Stimulated activated CD4-positive, alpha-beta T cell treated with anti-CD3 and anti-CD28 coated beads, Interleukin-1b, Interleukin-23, amount 100 ng/mL, for 1 hour (primary cell): ENCODE measurements at regions not wholly inside any gene's neighbourhood (a gene's known extent, or its start where the extent isn't known, plus 50 kb on each side); places are given as distances from the start of the nearest gene placed in this dataset.

Experiments
- DNase-seq, 2 donors: peaks; one replicate each; pipeline ENCODE4 v3.0.0-alpha.2; 2020; ENCODE audit warnings: low read depth in 2 of 2

GRCh38 chr10:21021843-21022594 lies 124.9 kb upstream of the NEBL start:
- no peak for DNase-seq

GRCh38 chr10:21021231-21021630 lies 124.1 kb upstream of the NEBL start:
- no peak for DNase-seq

- no peak for DNase-seq
Observed at GRCh38 chr10:21020545-21020944, 123.4 kb upstream of the NEBL start.

GRCh38 chr10:21019436-21019835 lies 122.3 kb upstream of the NEBL start:
- DNase-seq: no peak

GRCh38 chr10:21015851-21016250 lies 118.7 kb upstream of the NEBL start:
- DNase-seq: no peak

- no peak for DNase-seq
Observed at GRCh38 chr10:21014141-21014540, 117.0 kb upstream of the NEBL start.

- no peak for DNase-seq
Observed at GRCh38 chr10:21011433-21012018, 114.4 kb upstream of the NEBL start.

- DNase-seq: no peak
Observed at GRCh38 chr10:21010615-21011014, 113.5 kb upstream of the NEBL start.

GRCh38 chr10:21003240-21003822 lies 106.2 kb upstream of the NEBL start:
- no peak for DNase-seq

GRCh38 chr10:21002091-21002878 lies 105.2 kb upstream of the NEBL start:
- no peak for DNase-seq

GRCh38 chr10:20999699-21000098 lies 102.6 kb upstream of the NEBL start:
- no peak for DNase-seq

GRCh38 chr10:20998036-20998435 lies 100.9 kb upstream of the NEBL start:
- no peak for DNase-seq

- DNase-seq: no peak
Observed at GRCh38 chr10:20995123-20995987, 98.2 kb upstream of the NEBL start.

- DNase-seq: no peak
Observed at GRCh38 chr10:20993830-20994527, 96.9 kb upstream of the NEBL start.

- DNase-seq: no peak
Observed at GRCh38 chr10:20993389-20993788, 96.3 kb upstream of the NEBL start.

- no peak for DNase-seq
Observed at GRCh38 chr10:20991526-20991925, 94.4 kb upstream of the NEBL start.

GRCh38 chr10:20990604-20991003 lies 93.5 kb upstream of the NEBL start:
- DNase-seq: no peak

- no peak for DNase-seq
Observed at GRCh38 chr10:20988357-20988983, 91.4 kb upstream of the NEBL start.

- no peak for DNase-seq
Observed at GRCh38 chr10:20986049-20986448, 88.9 kb upstream of the NEBL start.

- DNase-seq: no peak
Observed at GRCh38 chr10:20984662-20985061, 87.6 kb upstream of the NEBL start.
